Endothelial cell of umbilical vein (primary cell): ENCODE measurements at regions not wholly inside any gene's neighbourhood (a gene's known extent, or its start where the extent isn't known, plus 50 kb on each side); places are given as distances from the start of the nearest gene placed in this dataset.

Experiments used
- BruUV-seq: library from RNA; stranded (reverse); fragments of 400-500 nt; replicated peaks from 2 replicates; lab custom pipeline; 2021; lab: Mats Ljungman, UMichigan
- CTCF ChIA-PET: fragments of 300-600, 350-600 bp; sonication (Branson Sonifier 250); formaldehyde crosslinking; loops from one replicate; lab custom pipeline; 2021; ENCODE audit warnings: antibody characterized with exemption, inconsistent platforms; lab: Charles Lee
- POLR2A ChIA-PET: fragments of 300-600, 350-600 bp; sonication (Branson Sonifier 250); formaldehyde crosslinking; loops from one replicate; lab custom pipeline; 2021; ENCODE audit warnings: antibody characterized with exemption, inconsistent platforms; lab: Charles Lee
- DNase-seq: peaks from one replicate; pipeline ENCODE4 v3.0.0-alpha.2; 2011; ENCODE audit warnings: low read depth, low spot score
- FAIRE-seq: peaks from 2 replicates; lab custom pipeline; 2011; peaks lifted over from hg19 to GRCh38; lab: Jason Lieb, UNC
- H2AFZ ChIP-seq: 2 replicates; pipeline ENCODE4 v1.6.0; 2012; ENCODE audit warnings: low read depth, low read length, control low read depth, inconsistent platforms
- H3K27ac ChIP-seq: 2 replicates; pipeline ENCODE4 v1.5.1; 2011; ENCODE audit warnings: low read depth, mild to moderate bottlenecking, control low read depth, low read length, moderate library complexity; ENCODE audit not compliant: insufficient read depth
- H3K27me3 ChIP-seq, 2 experiments: 2 replicates each; pipeline versions ENCODE4 v1.6.0 to v1.6.1; 2011; ENCODE audit warnings: low read length in 2 of 2, mixed read lengths in 1 of 2; ENCODE audit not compliant: control insufficient read depth in 2 of 2, insufficient read depth in 2 of 2
- H3K36me3 ChIP-seq, 2 experiments: 2 replicates in 1 of 2; 3 replicates in 1 of 2; pipeline ENCODE4 v1.5.1; 2011; ENCODE audit warnings: low read length in 2 of 2, mild to moderate bottlenecking in 1 of 2, moderate library complexity in 1 of 2; ENCODE audit not compliant: control insufficient read depth in 2 of 2, insufficient read depth in 2 of 2; ENCODE audit errors: extremely low read depth in 1 of 2
- H3K4me1 ChIP-seq: 3 replicates; pipeline ENCODE4 v1.5.1; 2011; ENCODE audit warnings: mild to moderate bottlenecking, low read length; ENCODE audit not compliant: control insufficient read depth, insufficient read depth; ENCODE audit errors: extremely low read depth
- H3K4me2 ChIP-seq: 2 replicates; pipeline ENCODE4 v1.6.1; 2011; ENCODE audit warnings: low read length, control low read depth, mixed read lengths; ENCODE audit not compliant: insufficient read depth
- H3K4me3 ChIP-seq, 3 experiments: fragments of 200-600 bp in 1 of 3; sonication (generic), shearing (Covaris generic) in 1 of 3; replicated peaks in 1 of 3; 2 replicates each; pipeline ENCODE4 v1.5.1; 2011 to 2016; ENCODE audit warnings: control low read depth in 3 of 3, low read length in 3 of 3, mild to moderate bottlenecking in 2 of 3, inconsistent platforms in 1 of 3, low read depth in 1 of 3, moderate library complexity in 1 of 3; ENCODE audit not compliant: insufficient read depth in 1 of 3
- H3K79me2 ChIP-seq: 2 replicates; pipeline ENCODE4 v1.6.0; 2012; ENCODE audit warnings: low read length, inconsistent platforms; ENCODE audit not compliant: control insufficient read depth, insufficient read depth
- H3K9ac ChIP-seq: replicated peaks from 2 replicates; pipeline ENCODE3; 2011; ENCODE audit warnings: low read length, control low read depth; ENCODE audit not compliant: insufficient read depth; ENCODE audit errors: extremely low read depth
- H3K9me1 ChIP-seq: replicated peaks from 3 replicates; pipeline ENCODE4 v1.6.0; 2011; ENCODE audit warnings: mild to moderate bottlenecking, low read length; ENCODE audit not compliant: control insufficient read depth, insufficient read depth; ENCODE audit errors: extremely low read depth
- H3K9me3 ChIP-seq: replicated peaks from 2 replicates; pipeline ENCODE4 v1.5.1; 2012; ENCODE audit warnings: low read length, inconsistent platforms; ENCODE audit not compliant: control insufficient read depth, insufficient read depth
- H4K20me1 ChIP-seq: replicated peaks from 2 replicates; pipeline ENCODE3; 2011; ENCODE audit warnings: mild to moderate bottlenecking, low read length; ENCODE audit not compliant: control insufficient read depth, insufficient read depth; ENCODE audit errors: extremely low read depth
- EZH2 ChIP-seq: IDR thresholded peaks from 2 replicates; pipeline ENCODE4 v1.6.1; 2012; ENCODE audit warnings: borderline replicate concordance, low read depth, mild to moderate bottlenecking, moderate library complexity, low read length, inconsistent platforms; ENCODE audit not compliant: severe bottlenecking
- FOS ChIP-seq: IDR thresholded peaks from 2 replicates; pipeline ENCODE4 v1.6.1; 2011; ENCODE audit warnings: mild to moderate bottlenecking, low read length, moderate library complexity, borderline replicate concordance; ENCODE audit not compliant: insufficient read depth
- GATA2 ChIP-seq: IDR thresholded peaks from 2 replicates; pipeline ENCODE4 v1.7.0; 2011; ENCODE audit warnings: low read depth, mild to moderate bottlenecking, moderate library complexity, mixed read lengths, low read length; ENCODE audit not compliant: insufficient read length, insufficient read depth
- JUN ChIP-seq: IDR thresholded peaks from 2 replicates; pipeline ENCODE4 v1.6.1; 2011; ENCODE audit warnings: borderline replicate concordance, low read depth; ENCODE audit not compliant: insufficient read length, insufficient read depth
- MYC ChIP-seq: IDR thresholded peaks from one replicate; pipeline ENCODE4 v1.6.1; 2011; ENCODE audit warnings: mild to moderate bottlenecking, low read depth, low read length
- POLR2A ChIP-seq: IDR thresholded peaks from 2 replicates; pipeline ENCODE4 v1.6.1; 2012; ENCODE audit warnings: low read depth, mild to moderate bottlenecking, control low read depth, low read length
- POLR2AphosphoS5 ChIP-seq: IDR thresholded peaks from 2 replicates; pipeline ENCODE4 v1.6.1; 2012; ENCODE audit warnings: low read depth, mild to moderate bottlenecking, control low read depth, low read length, moderate library complexity; ENCODE audit not compliant: insufficient read depth
- dilution Hi-C: fragments of 300-500 bp; cut with MboI; formaldehyde crosslinking; loops from one replicate; pipeline ENCODE4 v1.15.0; 2019; ENCODE audit warnings: low sequenced_read_pairs; ENCODE audit not compliant: extremely low pct_ligation_motif_present
- intact Hi-C: fragments of 100-400 bp; cut with micrococcal nuclease; formaldehyde crosslinking; loops from one replicate; pipeline ENCODE4 v1.10.0; 2022
- TF ChIP-seq, protein P1 (sequence below), 2 donors: IDR thresholded peaks; 1 replicate in 1 of 2; 2 replicates in 1 of 2; pipeline ENCODE4 v1.5.1; 2011; ENCODE audit warnings: low read length in 2 of 2, mild to moderate bottlenecking in 2 of 2, moderate library complexity in 2 of 2, control low read depth in 1 of 2, inconsistent platforms in 1 of 2, low read depth in 1 of 2; ENCODE audit not compliant: insufficient read depth in 1 of 2; ENCODE audit errors: extremely low read depth in 1 of 2
- TF ChIP-seq, protein P2 (sequence below): IDR thresholded peaks from 2 replicates; pipeline ENCODE4 v1.6.1; 2011; ENCODE audit not compliant: insufficient read depth, insufficient read length

DNA sequence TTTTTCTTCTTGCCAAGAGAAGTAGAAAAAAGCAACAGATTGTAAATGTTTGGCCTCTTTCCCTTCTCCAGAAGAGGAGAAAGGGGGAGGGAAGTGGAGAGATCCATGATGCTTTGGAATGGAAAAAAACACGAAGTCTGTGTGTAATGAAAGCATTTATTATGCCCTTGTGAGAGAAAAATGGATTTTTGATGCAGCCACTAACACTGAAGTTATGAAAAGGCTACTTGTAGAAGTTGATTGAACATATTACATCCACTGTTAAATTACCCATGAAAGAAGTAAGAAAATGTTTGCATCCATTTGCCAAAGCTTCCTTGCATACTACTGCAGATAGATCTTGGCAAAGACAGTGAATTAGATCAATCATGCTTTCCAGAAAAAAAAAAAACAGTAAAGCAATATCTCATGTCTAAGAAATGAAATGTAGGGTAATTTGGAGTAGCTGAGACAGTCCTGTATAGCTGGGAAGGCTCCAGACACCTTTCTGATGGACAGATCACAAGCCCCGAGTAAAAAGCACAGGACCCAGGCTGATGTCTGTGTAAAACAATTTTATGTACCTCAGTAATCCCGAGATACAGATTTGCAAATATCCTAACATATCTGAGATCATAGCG lies 295.5 kb downstream of the PLOD2 start:
- intact Hi-C loops: no loop called here

More for the DNA sequence above, 295.5 kb downstream of the PLOD2 start:
- ChIA-PET POLR2A (no interaction called here), CTCF (no interaction called here)
- Histone ChIP-seq H3K36me3 (no peaks in the 10 kb centered on the region), H3K4me2 (no peak overlapping the region), H2AFZ (no peak overlapping the region), H3K27me3 (no peaks in the 10 kb centered on the region), H3K9me3 (no peaks in the 10 kb centered on the region), H3K79me2 (no peaks in the 10 kb centered on the region), H3K4me1 (no peaks in the 10 kb centered on the region), H3K27ac (no peak overlapping the region), H3K4me3 (no peak overlapping the region), H3K9me1 (no peaks in the 10 kb centered on the region), H4K20me1 (no peaks in the 10 kb centered on the region), H3K9ac (no peak overlapping the region)
- DNase-seq (no peak), FAIRE-seq (no peak)
- TF ChIP-seq EZH2: no peak
- no peak for TF ChIP-seq FOS
- no peak for TF ChIP-seq POLR2A
- TF ChIP-seq, protein P1, sequence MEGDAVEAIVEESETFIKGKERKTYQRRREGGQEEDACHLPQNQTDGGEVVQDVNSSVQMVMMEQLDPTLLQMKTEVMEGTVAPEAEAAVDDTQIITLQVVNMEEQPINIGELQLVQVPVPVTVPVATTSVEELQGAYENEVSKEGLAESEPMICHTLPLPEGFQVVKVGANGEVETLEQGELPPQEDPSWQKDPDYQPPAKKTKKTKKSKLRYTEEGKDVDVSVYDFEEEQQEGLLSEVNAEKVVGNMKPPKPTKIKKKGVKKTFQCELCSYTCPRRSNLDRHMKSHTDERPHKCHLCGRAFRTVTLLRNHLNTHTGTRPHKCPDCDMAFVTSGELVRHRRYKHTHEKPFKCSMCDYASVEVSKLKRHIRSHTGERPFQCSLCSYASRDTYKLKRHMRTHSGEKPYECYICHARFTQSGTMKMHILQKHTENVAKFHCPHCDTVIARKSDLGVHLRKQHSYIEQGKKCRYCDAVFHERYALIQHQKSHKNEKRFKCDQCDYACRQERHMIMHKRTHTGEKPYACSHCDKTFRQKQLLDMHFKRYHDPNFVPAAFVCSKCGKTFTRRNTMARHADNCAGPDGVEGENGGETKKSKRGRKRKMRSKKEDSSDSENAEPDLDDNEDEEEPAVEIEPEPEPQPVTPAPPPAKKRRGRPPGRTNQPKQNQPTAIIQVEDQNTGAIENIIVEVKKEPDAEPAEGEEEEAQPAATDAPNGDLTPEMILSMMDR (IDR thresholded peaks at IDR 0.05; ENCODE audit: extremely low read depth in 1 of 2, insufficient read depth in 1 of 2, low read depth in 1 of 2, low read length in 2 of 2): no peak
- no peak for TF ChIP-seq MYC
- no peak for TF ChIP-seq JUN
- no peak for TF ChIP-seq GATA2
- TF ChIP-seq, protein P2, sequence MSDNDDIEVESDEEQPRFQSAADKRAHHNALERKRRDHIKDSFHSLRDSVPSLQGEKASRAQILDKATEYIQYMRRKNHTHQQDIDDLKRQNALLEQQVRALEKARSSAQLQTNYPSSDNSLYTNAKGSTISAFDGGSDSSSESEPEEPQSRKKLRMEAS: no peak
- TF ChIP-seq POLR2AphosphoS5: no peak
- no TSS peak for BruUV-seq
- dilution Hi-C loops: no loop called here
